Gastroesophageal sphincter (tissue), 4 donors: ENCODE measurements at regions not wholly inside any gene's neighbourhood (a gene's known extent, or its start where the extent isn't known, plus 50 kb on each side); places are given as distances from the start of the nearest gene placed in this dataset.
"Not testable (repeated sequence)": the region's sequence is repeated elsewhere in the genome, so short reads cannot be mapped to it uniquely, and the experiment has no call there.

ENCODE experiments used
- ATAC-seq: fragments of 150-250 bp; one replicate; pipeline ENCODE4 v1.9.1; 2016; ENCODE audit warnings: mild to moderate bottlenecking, moderate library complexity
- H3K27ac ChIP-seq, 4 donors: fragments of 200-600 bp; sonication (generic) in 3 of 4; 1 replicate in 3 of 4; 2 replicates in 1 of 4; pipeline ENCODE4 v1.5.1; 2016 to 2019
- H3K27me3 ChIP-seq: fragments of 200-600 bp; sonication (generic); one replicate; pipeline ENCODE4 v1.5.1; 2019
- H3K36me3 ChIP-seq, 2 donors: fragments of 200-600 bp; sonication (generic); one replicate each; pipeline ENCODE4 v1.5.1; 2019; ENCODE audit warnings: control low read depth in 1 of 2
- H3K4me1 ChIP-seq, 3 donors: fragments of 200-600 bp; sonication (generic); 1 replicate in 2 of 3; 2 replicates in 1 of 3; pipeline ENCODE4 v1.5.1; 2016 to 2019; ENCODE audit warnings: control low read depth in 2 of 3
- H3K4me3 ChIP-seq, 2 donors: fragments of 200-600 bp; sonication (generic); one replicate each; pipeline ENCODE4 v1.5.1; 2019; ENCODE audit warnings: mild to moderate bottlenecking in 1 of 2, moderate library complexity in 1 of 2
- H3K9me3 ChIP-seq, 3 donors: fragments of 200-600 bp; sonication (generic); one replicate each; pipeline ENCODE4 v1.5.1; 2017 to 2019; ENCODE audit warnings: control low read depth in 2 of 3
- EP300 ChIP-seq: sonication (generic); formaldehyde crosslinking; IDR thresholded peaks from one replicate; pipeline ENCODE4 v1.6.1; 2017; ENCODE audit warnings: antibody characterized with exemption, mild to moderate bottlenecking
- POLR2A ChIP-seq, 2 donors: fragments of 450-650 bp; IDR thresholded peaks; one replicate each; pipeline ENCODE4 v1.6.1; 2017; ENCODE audit warnings: antibody characterized with exemption in 2 of 2, mild to moderate bottlenecking in 2 of 2, moderate library complexity in 1 of 2
- POLR2AphosphoS5 ChIP-seq: sonication (generic); formaldehyde crosslinking; IDR thresholded peaks from one replicate; pipeline ENCODE4 v1.6.1; 2017; ENCODE audit warnings: antibody characterized with exemption
- WGBS, 2 donors: methylation state at CpG; one replicate each; pipeline ENCODE4 v1.1.5; 2018; ENCODE audit warnings: low coverage in 1 of 2; 5-methylcytosine and 5-hydroxymethylcytosine counted together
- TF ChIP-seq, protein P1 (sequence below), 4 experiments: fragments of 200-600 bp in 2 of 4; fragments of 450-650 bp in 2 of 4; sonication (generic) in 1 of 4; IDR thresholded peaks; one replicate each; pipeline ENCODE4 v1.5.1; 2017 to 2019; ENCODE audit warnings: antibody characterized with exemption in 4 of 4, mild to moderate bottlenecking in 2 of 4, moderate library complexity in 2 of 4

DNA sequence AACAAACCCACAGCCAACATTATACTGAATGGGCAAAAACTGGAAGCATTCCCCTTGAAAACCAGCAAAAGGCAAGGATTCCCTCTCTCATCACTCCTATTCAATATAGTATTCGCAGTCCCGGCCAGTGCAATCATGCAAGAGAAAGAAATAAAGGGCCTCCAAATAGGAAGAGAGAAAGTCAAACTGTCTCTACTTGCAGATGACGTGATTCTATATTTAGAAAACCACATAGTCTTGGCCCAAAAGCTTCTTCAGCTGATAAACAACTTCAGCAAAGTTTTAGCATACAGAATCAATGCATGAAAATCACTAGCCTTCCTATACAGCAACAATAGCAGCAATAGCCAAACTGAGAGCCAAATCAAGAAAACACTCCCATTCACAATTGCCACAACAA, 333.7 kb upstream of the EDIL3 start:
- WGBS, 2 donors, result 62 to 92% methylated on average over 2 to 3 of the region's 3 CpGs
- no peak overlapping the region for H3K4me3 ChIP-seq

DNA sequence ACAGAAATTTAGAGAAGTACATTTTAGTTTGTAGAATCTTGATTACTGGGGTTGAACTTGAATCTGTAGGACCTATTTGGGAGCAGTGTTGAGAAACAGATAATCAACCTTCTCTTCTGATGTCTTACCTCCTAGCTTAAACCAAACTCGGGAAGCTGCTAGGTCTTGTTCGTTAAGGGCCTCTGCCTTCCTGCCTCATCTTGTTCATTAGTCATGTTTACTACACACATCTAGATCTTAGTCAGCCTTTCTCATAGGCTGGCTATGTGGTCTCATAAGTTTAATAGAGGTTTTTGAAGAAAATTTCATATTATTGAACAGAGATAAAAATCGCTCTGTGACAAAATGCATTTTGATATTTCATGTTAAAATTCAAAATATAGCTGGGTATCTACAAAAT, 331.0 kb upstream of the EDIL3 start:
- no peak for TF ChIP-seq EP300
- TF ChIP-seq POLR2A (IDR thresholded peaks at IDR 0.05), result no peak
- no peak for TF ChIP-seq POLR2AphosphoS5
- 79 to 89% methylated on average over 3 of the region's 3 CpGs for WGBS, 2 donors
- no peaks in the 10 kb centered on the region for H3K9me3 ChIP-seq

More for the DNA sequence above, 333.7 kb upstream of the EDIL3 start:
- no peak for ATAC-seq
- Histone ChIP-seq H3K36me3 (no peaks in the 10 kb centered on the region), H3K27ac (no peak overlapping the region), H3K4me1 (no peaks in the 10 kb centered on the region), H3K9me3 (no peaks in the 10 kb centered on the region), H3K27me3 (no peaks in the 10 kb centered on the region)
- TF ChIP-seq EP300 (no peak), POLR2AphosphoS5 (no peak), POLR2A (IDR thresholded peaks at IDR 0.05) (no peak)
- TF ChIP-seq, protein P1, sequence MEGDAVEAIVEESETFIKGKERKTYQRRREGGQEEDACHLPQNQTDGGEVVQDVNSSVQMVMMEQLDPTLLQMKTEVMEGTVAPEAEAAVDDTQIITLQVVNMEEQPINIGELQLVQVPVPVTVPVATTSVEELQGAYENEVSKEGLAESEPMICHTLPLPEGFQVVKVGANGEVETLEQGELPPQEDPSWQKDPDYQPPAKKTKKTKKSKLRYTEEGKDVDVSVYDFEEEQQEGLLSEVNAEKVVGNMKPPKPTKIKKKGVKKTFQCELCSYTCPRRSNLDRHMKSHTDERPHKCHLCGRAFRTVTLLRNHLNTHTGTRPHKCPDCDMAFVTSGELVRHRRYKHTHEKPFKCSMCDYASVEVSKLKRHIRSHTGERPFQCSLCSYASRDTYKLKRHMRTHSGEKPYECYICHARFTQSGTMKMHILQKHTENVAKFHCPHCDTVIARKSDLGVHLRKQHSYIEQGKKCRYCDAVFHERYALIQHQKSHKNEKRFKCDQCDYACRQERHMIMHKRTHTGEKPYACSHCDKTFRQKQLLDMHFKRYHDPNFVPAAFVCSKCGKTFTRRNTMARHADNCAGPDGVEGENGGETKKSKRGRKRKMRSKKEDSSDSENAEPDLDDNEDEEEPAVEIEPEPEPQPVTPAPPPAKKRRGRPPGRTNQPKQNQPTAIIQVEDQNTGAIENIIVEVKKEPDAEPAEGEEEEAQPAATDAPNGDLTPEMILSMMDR (IDR thresholded peaks at IDR 0.05), result no peak

DNA sequence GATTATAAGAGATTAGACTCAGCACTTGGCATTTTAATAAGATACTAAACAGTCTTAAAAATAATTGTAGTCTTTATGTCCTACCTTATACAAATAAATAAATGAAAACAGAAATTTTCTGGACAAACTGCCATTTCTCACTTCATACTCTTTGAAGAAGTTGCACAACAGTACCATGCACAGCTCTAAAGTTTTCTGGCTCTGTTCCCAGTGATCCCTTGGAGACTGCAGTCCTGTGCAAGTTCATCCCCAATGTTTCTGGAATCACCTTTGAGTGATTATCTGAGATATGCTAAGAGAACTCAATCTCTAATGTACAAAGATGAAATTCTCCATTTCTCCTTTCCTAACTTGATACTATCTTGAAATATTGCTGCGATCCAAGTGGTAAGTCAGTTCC, 330.4 kb upstream of the EDIL3 start:
- 100% methylated on average over 1 of the region's 1 CpG for WGBS, 2 donors
- TF ChIP-seq EP300 (no peak), POLR2AphosphoS5 (no peak), POLR2A (IDR thresholded peaks at IDR 0.05) (no peak)
- TF ChIP-seq, protein P1 (IDR thresholded peaks at IDR 0.05), result no peak
- H3K9me3 ChIP-seq, result no peaks in the 10 kb centered on the region

More for the DNA sequence above, 331.0 kb upstream of the EDIL3 start:
- no peak for ATAC-seq
- Histone ChIP-seq H3K27me3 (no peaks in the 10 kb centered on the region), H3K36me3 (no peaks in the 10 kb centered on the region), H3K4me3 (no peak overlapping the region), H3K4me1 (no peaks in the 10 kb centered on the region), H3K27ac (no peak overlapping the region)

DNA sequence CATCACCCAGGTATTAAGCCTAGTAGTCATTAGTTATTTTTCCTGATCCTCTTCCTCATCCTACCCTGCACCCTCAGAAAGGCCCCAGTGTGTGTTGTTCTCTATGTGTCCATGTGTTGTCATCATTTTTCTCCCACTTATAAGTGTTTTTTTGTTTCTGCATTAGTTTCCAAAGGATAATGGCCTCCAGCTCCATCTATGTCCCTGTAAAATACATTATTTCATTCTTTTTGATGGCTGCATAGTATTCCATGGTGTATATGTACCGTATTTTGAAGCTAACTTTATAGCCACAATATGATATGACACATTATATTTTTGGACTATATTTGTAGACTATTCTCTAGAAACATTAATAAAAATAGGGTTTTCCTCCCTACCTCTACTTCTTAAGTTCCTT, 324.4 kb upstream of the EDIL3 start:
- WGBS, 2 donors, result 89 to 100% methylated on average over 1 of the region's 1 CpG
- TF ChIP-seq POLR2AphosphoS5 (no peak), POLR2A (IDR thresholded peaks at IDR 0.05) (no peak), EP300 (no peak)
- TF ChIP-seq, protein P1 (IDR thresholded peaks at IDR 0.05), result no peak
- Histone ChIP-seq H3K4me3 (no peak overlapping the region), H3K27ac (no peak overlapping the region), H3K9me3 (no peaks in the 10 kb centered on the region), H3K27me3 (no peaks in the 10 kb centered on the region), H3K36me3 (no peaks in the 10 kb centered on the region), H3K4me1 (no peaks in the 10 kb centered on the region)
- no peak for ATAC-seq

More for the DNA sequence above, 330.4 kb upstream of the EDIL3 start:
- Histone ChIP-seq H3K27ac (no peak overlapping the region), H3K27me3 (no peaks in the 10 kb centered on the region), H3K4me3 (no peak overlapping the region), H3K4me1 (no peaks in the 10 kb centered on the region), H3K36me3 (no peaks in the 10 kb centered on the region)
- ATAC-seq, result no peak

DNA sequence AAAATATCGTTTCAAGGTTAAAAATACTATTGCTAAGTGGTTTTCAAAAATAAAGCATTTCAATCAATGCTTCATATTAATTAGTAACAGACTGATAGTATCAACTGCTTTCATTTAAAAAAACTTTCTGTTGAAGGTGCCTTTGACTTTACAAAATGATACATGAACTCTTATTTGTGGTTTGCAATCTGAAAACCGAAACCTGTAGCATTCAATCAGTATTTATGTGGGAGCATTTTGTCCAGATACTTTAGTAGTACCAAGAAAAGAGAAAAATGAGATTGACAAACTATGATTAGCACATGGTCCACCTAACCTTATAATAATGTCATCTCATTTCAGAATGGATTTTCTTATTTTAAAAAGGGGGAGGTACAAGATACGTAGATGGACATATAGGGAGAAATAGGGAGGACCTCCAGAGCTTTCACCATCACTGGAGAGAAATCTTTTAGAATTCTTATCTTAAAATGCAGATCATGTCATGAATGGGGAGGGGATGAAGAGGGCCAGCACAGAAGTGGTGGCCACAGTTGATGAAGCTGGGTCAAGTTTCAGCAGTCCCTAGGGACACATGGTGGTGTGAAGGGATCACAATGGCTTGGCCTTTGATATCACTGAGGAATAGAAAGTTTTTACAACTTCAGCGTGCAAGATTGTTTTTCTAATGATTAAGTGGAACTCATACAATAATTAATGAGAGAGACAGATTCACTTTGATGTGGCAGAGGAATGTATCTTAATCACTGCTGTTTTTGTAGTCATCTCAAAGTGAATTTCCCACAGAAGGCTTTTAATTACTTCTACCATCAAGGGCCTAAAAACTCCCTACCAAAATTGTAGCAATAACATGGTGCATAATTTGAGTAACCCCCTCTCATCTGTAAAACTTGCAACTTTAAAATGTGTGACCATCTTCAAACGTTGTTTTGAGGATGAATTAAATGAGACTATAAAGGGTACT, 322.3 kb upstream of the EDIL3 start:
- no peaks in the 10 kb centered on the region for H3K27me3 ChIP-seq
- WGBS, 2 donors, result 57 to 62% methylated on average over 5 of the region's 5 CpGs
- H3K4me1 ChIP-seq, result no peaks in the 10 kb centered on the region
- H3K4me3 ChIP-seq, result no peak overlapping the region
- no peaks in the 10 kb centered on the region for H3K36me3 ChIP-seq
- H3K9me3 ChIP-seq, result no peaks in the 10 kb centered on the region
- no peak overlapping the region for H3K27ac ChIP-seq
- TF ChIP-seq POLR2A (IDR thresholded peaks at IDR 0.05) (no peak), POLR2AphosphoS5 (no peak), EP300 (no peak)
- TF ChIP-seq, protein P1 (IDR thresholded peaks at IDR 0.05), result no peak
- no peak for ATAC-seq

DNA sequence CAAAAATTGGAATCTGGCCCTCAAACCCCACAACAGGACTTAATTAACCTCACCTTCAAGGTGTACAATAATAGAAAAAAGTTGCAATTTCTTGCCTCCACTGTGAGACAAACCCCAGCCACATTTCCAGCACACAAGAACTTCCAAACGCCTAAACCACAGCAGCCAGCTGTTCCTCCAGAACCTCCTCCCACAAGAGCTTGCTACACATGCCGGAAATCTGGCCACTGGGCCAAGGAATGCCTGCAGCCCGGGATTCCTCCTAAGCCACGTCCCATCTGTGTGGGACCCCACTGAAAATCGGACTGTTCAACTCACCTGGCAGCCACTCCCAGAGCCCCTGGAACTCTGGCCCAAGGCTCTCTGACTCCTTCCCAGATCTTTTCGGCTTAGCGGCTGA, 315.9 kb upstream of the EDIL3 start:
- not testable (repeated sequence) for H3K36me3 ChIP-seq, H3K27me3 ChIP-seq, ATAC-seq, H3K4me1 ChIP-seq, H3K27ac ChIP-seq, H3K4me3 ChIP-seq
- WGBS, 2 donors, result 77% methylated on average over 3 of the region's 7 CpGs; no CpG with 5 or more reads in 1 of the 2 donors
- H3K9me3 ChIP-seq, result peaks cover 0 to 18% (median 0%) of the 10 kb centered on the region in 3 donors
